ENCODE measurements at regions not wholly inside any gene's neighbourhood (a gene's known extent, or its start where the extent isn't known, plus 50 kb on each side); places are given as distances from the start of the nearest gene placed in this dataset.

DNA sequence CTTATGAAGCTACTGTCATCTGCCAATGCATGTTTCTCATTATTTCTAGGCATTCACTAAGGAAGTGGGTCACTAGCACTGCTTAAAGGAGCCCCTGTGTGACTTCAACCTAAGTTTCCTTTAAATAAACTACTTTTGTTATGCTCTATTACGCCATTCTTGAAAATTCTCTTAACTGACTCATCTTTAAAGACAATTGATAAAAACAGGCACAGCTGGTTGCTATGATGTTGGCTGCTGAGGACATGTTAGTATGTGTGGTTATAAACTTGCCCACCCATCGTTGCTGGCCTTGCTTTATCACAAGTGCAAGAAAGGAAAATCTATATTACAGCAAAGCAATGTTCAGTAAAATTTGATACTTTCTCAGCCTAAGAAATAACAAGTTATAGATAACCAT lies 75.8 kb upstream of the CNTNAP4 start:
- no peaks in the 10 kb centered on the region for H3F3A ChIP-seq (ENCODE audit: insufficient read depth, low read length, poor library complexity, severe bottlenecking)
- H3K9me3 ChIP-seq (ENCODE audit: low read length): no peaks in the 10 kb centered on the region
- H3K36me3 ChIP-seq (ENCODE audit: insufficient read depth, low read length): no peaks in the 10 kb centered on the region
- H3K27me3 ChIP-seq (ENCODE audit: insufficient read depth, low read depth, low read length): no peaks in the 10 kb centered on the region
- no peaks in the 10 kb centered on the region for H4K20me1 ChIP-seq (ENCODE audit: insufficient read depth)
- no peak overlapping the region for H3K4me2 ChIP-seq (ENCODE audit: low read length)
- no peaks in the 10 kb centered on the region for H3K79me2 ChIP-seq (replicated peaks; ENCODE audit: insufficient read depth, low read length)
- TF ChIP-seq, protein P1, sequence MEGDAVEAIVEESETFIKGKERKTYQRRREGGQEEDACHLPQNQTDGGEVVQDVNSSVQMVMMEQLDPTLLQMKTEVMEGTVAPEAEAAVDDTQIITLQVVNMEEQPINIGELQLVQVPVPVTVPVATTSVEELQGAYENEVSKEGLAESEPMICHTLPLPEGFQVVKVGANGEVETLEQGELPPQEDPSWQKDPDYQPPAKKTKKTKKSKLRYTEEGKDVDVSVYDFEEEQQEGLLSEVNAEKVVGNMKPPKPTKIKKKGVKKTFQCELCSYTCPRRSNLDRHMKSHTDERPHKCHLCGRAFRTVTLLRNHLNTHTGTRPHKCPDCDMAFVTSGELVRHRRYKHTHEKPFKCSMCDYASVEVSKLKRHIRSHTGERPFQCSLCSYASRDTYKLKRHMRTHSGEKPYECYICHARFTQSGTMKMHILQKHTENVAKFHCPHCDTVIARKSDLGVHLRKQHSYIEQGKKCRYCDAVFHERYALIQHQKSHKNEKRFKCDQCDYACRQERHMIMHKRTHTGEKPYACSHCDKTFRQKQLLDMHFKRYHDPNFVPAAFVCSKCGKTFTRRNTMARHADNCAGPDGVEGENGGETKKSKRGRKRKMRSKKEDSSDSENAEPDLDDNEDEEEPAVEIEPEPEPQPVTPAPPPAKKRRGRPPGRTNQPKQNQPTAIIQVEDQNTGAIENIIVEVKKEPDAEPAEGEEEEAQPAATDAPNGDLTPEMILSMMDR (IDR thresholded peaks at IDR 0.05; ENCODE audit: poor library complexity, severe bottlenecking): no peak
- TF ChIP-seq, protein P2, sequence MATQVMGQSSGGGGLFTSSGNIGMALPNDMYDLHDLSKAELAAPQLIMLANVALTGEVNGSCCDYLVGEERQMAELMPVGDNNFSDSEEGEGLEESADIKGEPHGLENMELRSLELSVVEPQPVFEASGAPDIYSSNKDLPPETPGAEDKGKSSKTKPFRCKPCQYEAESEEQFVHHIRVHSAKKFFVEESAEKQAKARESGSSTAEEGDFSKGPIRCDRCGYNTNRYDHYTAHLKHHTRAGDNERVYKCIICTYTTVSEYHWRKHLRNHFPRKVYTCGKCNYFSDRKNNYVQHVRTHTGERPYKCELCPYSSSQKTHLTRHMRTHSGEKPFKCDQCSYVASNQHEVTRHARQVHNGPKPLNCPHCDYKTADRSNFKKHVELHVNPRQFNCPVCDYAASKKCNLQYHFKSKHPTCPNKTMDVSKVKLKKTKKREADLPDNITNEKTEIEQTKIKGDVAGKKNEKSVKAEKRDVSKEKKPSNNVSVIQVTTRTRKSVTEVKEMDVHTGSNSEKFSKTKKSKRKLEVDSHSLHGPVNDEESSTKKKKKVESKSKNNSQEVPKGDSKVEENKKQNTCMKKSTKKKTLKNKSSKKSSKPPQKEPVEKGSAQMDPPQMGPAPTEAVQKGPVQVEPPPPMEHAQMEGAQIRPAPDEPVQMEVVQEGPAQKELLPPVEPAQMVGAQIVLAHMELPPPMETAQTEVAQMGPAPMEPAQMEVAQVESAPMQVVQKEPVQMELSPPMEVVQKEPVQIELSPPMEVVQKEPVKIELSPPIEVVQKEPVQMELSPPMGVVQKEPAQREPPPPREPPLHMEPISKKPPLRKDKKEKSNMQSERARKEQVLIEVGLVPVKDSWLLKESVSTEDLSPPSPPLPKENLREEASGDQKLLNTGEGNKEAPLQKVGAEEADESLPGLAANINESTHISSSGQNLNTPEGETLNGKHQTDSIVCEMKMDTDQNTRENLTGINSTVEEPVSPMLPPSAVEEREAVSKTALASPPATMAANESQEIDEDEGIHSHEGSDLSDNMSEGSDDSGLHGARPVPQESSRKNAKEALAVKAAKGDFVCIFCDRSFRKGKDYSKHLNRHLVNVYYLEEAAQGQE (IDR thresholded peaks at IDR 0.05; ENCODE audit: borderline replicate concordance): no peak
- no peak for TF ChIP-seq POLR2AphosphoS5 (IDR thresholded peaks at IDR 0.05)
- no peak for TF ChIP-seq SMC3 (conservative IDR thresholded peaks at IDR 0.05; ENCODE audit: poor library complexity)
- no peak for TF ChIP-seq RAD21 (conservative IDR thresholded peaks at IDR 0.05)
- no peak for TF ChIP-seq EZH2 (IDR thresholded peaks at IDR 0.05; ENCODE audit: borderline replicate concordance, insufficient read depth, low read length, poor library complexity, severe bottlenecking)
- no peak for TF ChIP-seq EP300 (conservative IDR thresholded peaks at IDR 0.05; ENCODE audit: poor library complexity, severe bottlenecking)
- TF ChIP-seq MXI1 (conservative IDR thresholded peaks at IDR 0.05; ENCODE audit: poor library complexity, severe bottlenecking): no peak
- TF ChIP-seq TAF1 (IDR thresholded peaks at IDR 0.05; ENCODE audit: low read depth): no peak
- H3K27ac ChIP-seq (ENCODE audit: low read length): no peak overlapping the region
- no peak overlapping the region for H2AFZ ChIP-seq (ENCODE audit: low read depth, low read length)
- no peaks in the 10 kb centered on the region for H3K9me2 ChIP-seq (ENCODE audit: insufficient read depth, low read length)
- no peak overlapping the region for H3K9ac ChIP-seq (ENCODE audit: low read length)
- H3K4me3 ChIP-seq (ENCODE audit: low read length): no peak overlapping the region

DNA sequence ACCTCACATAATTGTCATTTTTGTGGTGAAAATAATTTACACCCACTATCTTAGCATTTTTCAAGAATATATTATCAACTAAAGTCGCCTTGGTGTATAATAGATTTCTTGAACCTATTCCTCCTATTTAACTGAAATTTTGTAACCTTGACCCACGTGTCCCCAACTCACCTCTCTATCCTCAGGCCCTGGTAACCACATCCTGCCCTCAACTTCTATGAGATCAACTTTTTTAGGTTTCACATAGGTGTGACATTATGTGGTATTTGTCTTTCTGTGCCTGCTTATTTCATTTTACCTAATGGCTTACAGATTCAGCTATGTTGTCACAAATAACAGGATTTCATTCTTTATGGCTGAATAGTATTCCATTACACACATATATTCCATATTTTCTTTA lies 73.0 kb upstream of the CNTNAP4 start:
- no peak overlapping the region for H2AFZ ChIP-seq (ENCODE audit: low read depth, low read length)
- H3K36me3 ChIP-seq (ENCODE audit: insufficient read depth, low read length): no peaks in the 10 kb centered on the region
- H4K20me1 ChIP-seq (ENCODE audit: insufficient read depth): no peaks in the 10 kb centered on the region
- no peaks in the 10 kb centered on the region for H3K27me3 ChIP-seq (ENCODE audit: insufficient read depth, low read depth, low read length)
- no peak overlapping the region for H3K9ac ChIP-seq (ENCODE audit: low read length)
- TF ChIP-seq MXI1 (conservative IDR thresholded peaks at IDR 0.05; ENCODE audit: poor library complexity, severe bottlenecking) (no peak), RAD21 (conservative IDR thresholded peaks at IDR 0.05) (no peak), POLR2AphosphoS5 (IDR thresholded peaks at IDR 0.05) (no peak), EZH2 (IDR thresholded peaks at IDR 0.05; ENCODE audit: borderline replicate concordance, insufficient read depth, low read length, poor library complexity, severe bottlenecking) (no peak), SMC3 (conservative IDR thresholded peaks at IDR 0.05; ENCODE audit: poor library complexity) (no peak), EP300 (conservative IDR thresholded peaks at IDR 0.05; ENCODE audit: poor library complexity, severe bottlenecking) (no peak), TAF1 (IDR thresholded peaks at IDR 0.05; ENCODE audit: low read depth) (no peak)
- TF ChIP-seq, protein P1 (IDR thresholded peaks at IDR 0.05; ENCODE audit: poor library complexity, severe bottlenecking): no peak
- TF ChIP-seq, protein P2 (IDR thresholded peaks at IDR 0.05; ENCODE audit: borderline replicate concordance): no peak
- H3F3A ChIP-seq (ENCODE audit: insufficient read depth, low read length, poor library complexity, severe bottlenecking): no peaks in the 10 kb centered on the region
- no peaks in the 10 kb centered on the region for H3K79me2 ChIP-seq (replicated peaks; ENCODE audit: insufficient read depth, low read length)
- H3K27ac ChIP-seq (ENCODE audit: low read length): no peak overlapping the region
- no peaks in the 10 kb centered on the region for H3K9me3 ChIP-seq (ENCODE audit: low read length)
- no peaks in the 10 kb centered on the region for H3K9me2 ChIP-seq (ENCODE audit: insufficient read depth, low read length)
- no peak overlapping the region for H3K4me2 ChIP-seq (ENCODE audit: low read length)
- no peak overlapping the region for H3K4me3 ChIP-seq (ENCODE audit: low read length)

Measured in neural cell (in vitro differentiated cells).